ENCODE measurements at regions not wholly inside any gene's neighbourhood (a gene's known extent, or its start where the extent isn't known, plus 50 kb on each side); places are given as distances from the start of the nearest gene placed in this dataset.

DNA sequence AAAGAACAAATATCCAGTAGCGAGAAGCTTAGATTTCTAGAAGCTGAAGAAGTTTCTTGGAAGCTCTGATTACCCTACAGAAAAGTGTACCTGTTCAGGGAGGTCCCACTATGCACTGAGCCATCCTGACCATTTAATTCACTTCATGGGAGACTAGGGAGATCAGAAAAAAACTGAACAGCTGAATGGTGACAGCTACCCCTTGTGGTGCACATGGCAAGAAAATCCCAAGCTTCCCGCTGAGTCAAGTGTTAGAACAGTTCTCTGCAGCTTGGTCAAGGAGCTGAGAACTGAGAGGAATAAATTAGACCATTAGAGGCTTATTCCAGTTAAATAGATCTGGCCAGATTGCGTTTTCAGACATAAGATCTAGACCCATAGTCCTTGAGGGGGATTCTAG, 197.2 kb upstream of the VEPH1 start:
- no peak for TF ChIP-seq POLR2AphosphoS5 (IDR thresholded peaks at IDR 0.05; ENCODE audit: low read depth, low read length)
- TF ChIP-seq, protein P1, sequence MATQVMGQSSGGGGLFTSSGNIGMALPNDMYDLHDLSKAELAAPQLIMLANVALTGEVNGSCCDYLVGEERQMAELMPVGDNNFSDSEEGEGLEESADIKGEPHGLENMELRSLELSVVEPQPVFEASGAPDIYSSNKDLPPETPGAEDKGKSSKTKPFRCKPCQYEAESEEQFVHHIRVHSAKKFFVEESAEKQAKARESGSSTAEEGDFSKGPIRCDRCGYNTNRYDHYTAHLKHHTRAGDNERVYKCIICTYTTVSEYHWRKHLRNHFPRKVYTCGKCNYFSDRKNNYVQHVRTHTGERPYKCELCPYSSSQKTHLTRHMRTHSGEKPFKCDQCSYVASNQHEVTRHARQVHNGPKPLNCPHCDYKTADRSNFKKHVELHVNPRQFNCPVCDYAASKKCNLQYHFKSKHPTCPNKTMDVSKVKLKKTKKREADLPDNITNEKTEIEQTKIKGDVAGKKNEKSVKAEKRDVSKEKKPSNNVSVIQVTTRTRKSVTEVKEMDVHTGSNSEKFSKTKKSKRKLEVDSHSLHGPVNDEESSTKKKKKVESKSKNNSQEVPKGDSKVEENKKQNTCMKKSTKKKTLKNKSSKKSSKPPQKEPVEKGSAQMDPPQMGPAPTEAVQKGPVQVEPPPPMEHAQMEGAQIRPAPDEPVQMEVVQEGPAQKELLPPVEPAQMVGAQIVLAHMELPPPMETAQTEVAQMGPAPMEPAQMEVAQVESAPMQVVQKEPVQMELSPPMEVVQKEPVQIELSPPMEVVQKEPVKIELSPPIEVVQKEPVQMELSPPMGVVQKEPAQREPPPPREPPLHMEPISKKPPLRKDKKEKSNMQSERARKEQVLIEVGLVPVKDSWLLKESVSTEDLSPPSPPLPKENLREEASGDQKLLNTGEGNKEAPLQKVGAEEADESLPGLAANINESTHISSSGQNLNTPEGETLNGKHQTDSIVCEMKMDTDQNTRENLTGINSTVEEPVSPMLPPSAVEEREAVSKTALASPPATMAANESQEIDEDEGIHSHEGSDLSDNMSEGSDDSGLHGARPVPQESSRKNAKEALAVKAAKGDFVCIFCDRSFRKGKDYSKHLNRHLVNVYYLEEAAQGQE (IDR thresholded peaks at IDR 0.05; ENCODE audit: insufficient read depth in 1 of 2, low read depth in 2 of 2, low read length in 2 of 2), result no peak
